K562 (cell line): ENCODE measurements at regions not wholly inside any gene's neighbourhood (a gene's known extent, or its start where the extent isn't known, plus 50 kb on each side); places are given as distances from the start of the nearest gene placed in this dataset.

Source experiments
- ATAC-seq: fragments of 200-7000 bp; cut with Tn5 transposase; 3 replicates; pipeline ENCODE4 v1.9.1; 2020; ENCODE audit warnings: moderate library complexity
- BruUV-seq: library from RNA; stranded (reverse); fragments of 400-500 nt; replicated peaks from 2 replicates; lab custom pipeline; 2021; lab: Mats Ljungman, UMichigan
- CTCF ChIA-PET: fragments of 300-600 bp; formaldehyde crosslinking; extraction: SDS; loops from one replicate; lab custom pipeline; 2021; ENCODE audit warnings: low intra/inter-chr PET ratio; lab: Yijun Ruan, JAX
- POLR2A ChIA-PET: fragments of 300-600, 350-650 bp; sonication (Branson Sonifier 250); formaldehyde crosslinking; extraction: SDS; loops from one replicate; lab custom pipeline; 2021; ENCODE audit warnings: antibody characterized with exemption, inconsistent platforms; lab: Yijun Ruan, JAX
- DNase-seq, 4 experiments: peaks; one replicate each; pipeline versions ENCODE4 v3.0.0 to v3.0.0-alpha.2; 2011 to 2018; ENCODE audit warnings: low spot score in 3 of 4, mixed read lengths in 3 of 4; ENCODE audit errors: extremely low read depth in 1 of 4
- FAIRE-seq: peaks from 2 replicates; lab custom pipeline; 2011; peaks lifted over from hg19 to GRCh38; lab: Jason Lieb, UNC
- H2AFZ ChIP-seq: 2 replicates; pipeline ENCODE4 v1.6.0; 2011; ENCODE audit warnings: low read depth, low read length, control low read depth, inconsistent platforms
- H3K27ac ChIP-seq: fragments of 200-600 bp; 3 replicates; pipeline ENCODE4 v1.8.0; 2011; ENCODE audit warnings: low read depth, mild to moderate bottlenecking, control low read depth, inconsistent platforms, low read length, moderate library complexity, mixed read lengths; ENCODE audit errors: extremely low read depth
- H3K27me3 ChIP-seq, 2 experiments: fragments of 300-600 bp in 1 of 2; 2 replicates in 1 of 2; 3 replicates in 1 of 2; pipeline versions ENCODE4 v1.6.0 to v1.8.0; 2011; ENCODE audit warnings: inconsistent platforms in 2 of 2, low read length in 2 of 2, mild to moderate bottlenecking in 1 of 2, mixed read lengths in 1 of 2, moderate library complexity in 1 of 2; ENCODE audit not compliant: control insufficient read depth in 2 of 2, insufficient read depth in 2 of 2
- H3K36me3 ChIP-seq: fragments of 300-600 bp; 3 replicates; pipeline ENCODE4 v1.8.0; 2011; ENCODE audit warnings: mild to moderate bottlenecking, low read length, inconsistent platforms; ENCODE audit not compliant: control insufficient read depth, insufficient read depth
- H3K4me1 ChIP-seq, 2 experiments: fragments of 200-600 bp in 1 of 2; replicated peaks in 1 of 2; 2 replicates in 1 of 2; 3 replicates in 1 of 2; pipeline versions ENCODE4 v1.5.1 to v1.8.0; 2011; ENCODE audit warnings: inconsistent platforms in 2 of 2, low read length in 2 of 2, mild to moderate bottlenecking in 1 of 2, mixed read lengths in 1 of 2, moderate library complexity in 1 of 2; ENCODE audit not compliant: control insufficient read depth in 2 of 2, insufficient read depth in 2 of 2
- H3K4me2 ChIP-seq: 2 replicates; pipeline ENCODE4 v1.6.1; 2011; ENCODE audit warnings: low read length, control low read depth, inconsistent platforms, mixed read lengths; ENCODE audit not compliant: insufficient read depth
- H3K4me3 ChIP-seq: fragments of 200-600 bp; sonication (generic), shearing (Covaris generic); 2 replicates; pipeline ENCODE4 v1.5.1; 2016; ENCODE audit warnings: control low read depth, inconsistent platforms
- H3K79me2 ChIP-seq: fragments of 200-600 bp; 3 replicates; pipeline ENCODE4 v1.8.0; 2011; ENCODE audit warnings: low read length, inconsistent platforms; ENCODE audit not compliant: control insufficient read depth, insufficient read depth
- H3K9ac ChIP-seq, 2 experiments: 2 replicates each; pipeline versions ENCODE4 v1.6.0 to v1.6.1; 2011; ENCODE audit warnings: low read depth in 2 of 2, low read length in 2 of 2, control low read depth in 1 of 2, inconsistent platforms in 1 of 2, mild to moderate bottlenecking in 1 of 2, mixed read lengths in 1 of 2; ENCODE audit not compliant: insufficient read depth in 1 of 2
- H3K9me1 ChIP-seq: one replicate; pipeline ENCODE4 v1.6.0; 2011; ENCODE audit warnings: inconsistent platforms, mild to moderate bottlenecking, low read length, moderate library complexity; ENCODE audit not compliant: control insufficient read depth, insufficient read depth
- H3K9me3 ChIP-seq: replicated peaks from 2 replicates; pipeline ENCODE4 v1.5.1; 2011; ENCODE audit warnings: low read depth, low read length, inconsistent platforms; ENCODE audit not compliant: control insufficient read depth, insufficient read depth
- H4K20me1 ChIP-seq: replicated peaks from 2 replicates; pipeline ENCODE4 v1.6.1; 2011; ENCODE audit warnings: low read length, inconsistent platforms, mixed read lengths; ENCODE audit not compliant: control insufficient read depth, insufficient read depth
- CBFB ChIP-seq: sonication (generic); formaldehyde crosslinking; IDR thresholded peaks from 2 replicates; pipeline ENCODE4 v1.4.0; 2020; ENCODE audit warnings: mild to moderate bottlenecking, missing genetic modification reagents
- CCNT2 ChIP-seq: IDR thresholded peaks from 2 replicates; pipeline ENCODE4 v1.6.1; 2011; ENCODE audit warnings: borderline replicate concordance, low read depth, mild to moderate bottlenecking, moderate library complexity, mixed read lengths, low read length; ENCODE audit not compliant: insufficient read length; ENCODE audit errors: extremely low read depth
- CEBPG ChIP-seq, 3 experiments: fragments of 200-800 bp in 1 of 3; sonication (Bioruptor generic) in 1 of 3; sonication (generic) in 1 of 3; formaldehyde crosslinking in 1 of 3; IDR thresholded peaks in 2 of 3; conservative IDR thresholded peaks in 1 of 3; 2 replicates each; pipeline versions ENCODE4 v1.6.1 to v1.8.0; 2016 to 2022; ENCODE audit warnings: missing compliant biosample characterization in 2 of 3, missing genetic modification characterization in 2 of 3, mild to moderate bottlenecking in 1 of 3, missing genetic modification reagents in 1 of 3
- GABPB2 ChIP-seq: fragments of 250-450 bp; sonication (Bioruptor Pico); conservative IDR thresholded peaks from 2 replicates; pipeline ENCODE4 v1.5.1; 2021; ENCODE audit warnings: mild to moderate bottlenecking
- HSF4 ChIP-seq: fragments of 250-450 bp; sonication (Bioruptor Pico); IDR thresholded peaks from 2 replicates; pipeline ENCODE4 v2.1.2; 2022; ENCODE audit warnings: mild to moderate bottlenecking, moderate library complexity, borderline replicate concordance
- ILF3 ChIP-seq: fragments of 450-650 bp; IDR thresholded peaks from 2 replicates; pipeline ENCODE4 v1.6.1; 2018; ENCODE audit warnings: antibody characterized with exemption, mild to moderate bottlenecking, moderate library complexity, borderline replicate concordance
- MAZ ChIP-seq, 2 experiments: fragments of 450-650 bp in 1 of 2; sonication (generic) in 1 of 2; formaldehyde crosslinking; IDR thresholded peaks in 1 of 2; conservative IDR thresholded peaks in 1 of 2; 2 replicates each; pipeline versions ENCODE4 v1.4.0 to v1.5.0; 2020; ENCODE audit warnings: mild to moderate bottlenecking in 1 of 2, missing genetic modification reagents in 1 of 2
- MEF2D ChIP-seq: conservative IDR thresholded peaks from 2 replicates; pipeline ENCODE4 v1.6.1; 2016; ENCODE audit warnings: low read depth, missing genetic modification characterization, missing compliant biosample characterization
- SRSF3 ChIP-seq: fragments of 200-400 bp; formaldehyde crosslinking; IDR thresholded peaks from 2 replicates; pipeline ENCODE4 v1.6.1; 2016; ENCODE audit warnings: mild to moderate bottlenecking, low read length, moderate library complexity; ENCODE audit not compliant: insufficient read depth
- STAT5B ChIP-seq: fragments of 250-450 bp; sonication (Bioruptor Pico); IDR thresholded peaks from 2 replicates; pipeline ENCODE4 v1.8.0; 2021; ENCODE audit warnings: mild to moderate bottlenecking, inconsistent platforms
- TAF15 ChIP-seq: fragments of 200-400 bp; formaldehyde crosslinking; IDR thresholded peaks from 2 replicates; pipeline ENCODE4 v1.6.1; 2017; ENCODE audit warnings: mild to moderate bottlenecking, low read depth, low read length, moderate library complexity
- TAF7 ChIP-seq: fragments of 450-650 bp; IDR thresholded peaks from 2 replicates; pipeline ENCODE4 v1.6.1; 2016; ENCODE audit warnings: missing genetic modification characterization, missing compliant biosample characterization
- ZNF224 ChIP-seq: sonication (generic); formaldehyde crosslinking; IDR thresholded peaks from 2 replicates; pipeline ENCODE4 v1.8.0; 2022; ENCODE audit warnings: mild to moderate bottlenecking, missing genetic modification reagents
- ZNF384 ChIP-seq: IDR thresholded peaks from 2 replicates; pipeline ENCODE4 v1.6.1; 2012; ENCODE audit warnings: low read depth, low read length, improper control_type of control experiment
- WGBS: fragments of 100-300 bp; shearing (Covaris generic); methylation state at CpG from one replicate; pipeline ENCODE4 v1.1.6; 2016; ENCODE audit warnings: low coverage, mixed read lengths; ENCODE audit not compliant: insufficient coverage; ENCODE audit errors: missing lambda C conversion rate; 5-methylcytosine and 5-hydroxymethylcytosine counted together
- in situ Hi-C: fragments of 300-500 bp; cut with MboI; formaldehyde crosslinking; loops from 4 replicates; pipeline ENCODE4 v1.15.0; 2018; ENCODE audit warnings: inconsistent platforms, mixed read lengths
- intact Hi-C: fragments of 100-400 bp; cut with micrococcal nuclease; formaldehyde crosslinking; loops from 2 replicates; pipeline ENCODE4 v1.14.2; 2022
- TF ChIP-seq, protein P1 (sequence below): IDR thresholded peaks from 2 replicates; pipeline ENCODE4 v1.6.1; 2012; ENCODE audit warnings: low read depth, low read length, improper control_type of control experiment, borderline replicate concordance

DNA sequence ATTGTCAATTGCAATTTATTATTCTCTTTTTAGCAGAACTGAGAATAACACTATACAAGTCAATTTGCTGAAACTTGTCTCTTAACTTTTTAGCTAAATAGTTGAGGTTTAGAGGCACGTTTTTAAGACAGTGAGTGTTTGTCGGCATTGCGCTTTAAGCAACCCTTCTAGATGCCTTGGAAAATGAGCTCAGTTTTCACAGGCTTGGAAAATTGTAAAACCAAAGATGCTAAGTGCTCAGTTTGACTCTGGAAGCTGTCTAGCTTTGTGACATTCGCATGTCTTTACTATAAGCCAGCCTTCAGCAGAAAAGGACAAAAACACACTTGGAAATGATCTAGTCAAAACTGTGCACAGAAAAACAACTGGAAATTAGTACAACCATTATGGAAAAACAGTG lies 500.4 kb downstream of the NEBL start:
- no peak overlapping the region for H3K27ac ChIP-seq
- intact Hi-C loops = no loop called here
- no peak overlapping the region for H3K4me3 ChIP-seq
- no peak overlapping the region for H3K9ac ChIP-seq
- TF ChIP-seq TAF15 = no peak
- no peak for TF ChIP-seq TAF7 (tag)
- TF ChIP-seq SRSF3 = no peak
- TF ChIP-seq HSF4 = no peak
- TF ChIP-seq ZNF384 = no peak
- no peak for TF ChIP-seq ZNF224 (CRISPR knock-in tag)
- TF ChIP-seq MEF2D (tag) = no peak
- TF ChIP-seq ILF3 = no peak
- TF ChIP-seq MAZ (CRISPR knock-in tag; conservative IDR thresholded peaks at IDR 0.05 in 1 of 2, IDR thresholded peaks at IDR 0.05 in 1 of 2) = no peak
- TF ChIP-seq STAT5B (CRISPR knock-in tag) = no peak
- TF ChIP-seq, protein P1, sequence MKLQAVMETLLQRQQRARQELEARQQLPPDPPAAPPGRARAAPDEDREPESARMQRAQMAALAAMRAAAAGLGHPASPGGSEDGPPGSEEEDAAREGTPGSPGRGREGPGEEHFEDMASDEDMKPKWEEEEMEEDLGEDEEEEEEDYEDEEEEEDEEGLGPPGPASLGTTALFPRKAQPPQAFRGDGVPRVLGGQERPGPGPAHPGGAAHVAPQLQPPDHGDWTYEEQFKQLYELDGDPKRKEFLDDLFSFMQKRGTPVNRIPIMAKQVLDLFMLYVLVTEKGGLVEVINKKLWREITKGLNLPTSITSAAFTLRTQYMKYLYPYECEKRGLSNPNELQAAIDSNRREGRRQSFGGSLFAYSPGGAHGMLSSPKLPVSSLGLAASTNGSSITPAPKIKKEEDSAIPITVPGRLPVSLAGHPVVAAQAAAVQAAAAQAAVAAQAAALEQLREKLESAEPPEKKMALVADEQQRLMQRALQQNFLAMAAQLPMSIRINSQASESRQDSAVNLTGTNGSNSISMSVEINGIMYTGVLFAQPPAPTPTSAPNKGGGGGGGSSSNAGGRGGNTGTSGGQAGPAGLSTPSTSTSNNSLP = no peak
- TF ChIP-seq CBFB (CRISPR knock-in tag) = no peak
- no peak for TF ChIP-seq GABPB2 (CRISPR knock-in tag)
- TF ChIP-seq CEBPG (CRISPR knock-in tag; IDR thresholded peaks at IDR 0.05) = no peak
- TF ChIP-seq CEBPG (tag; conservative IDR thresholded peaks at IDR 0.05 in 1 of 2, IDR thresholded peaks at IDR 0.05 in 1 of 2) = no peak
- no peak for TF ChIP-seq CCNT2
- TF ChIP-seq, all 486 proteins: peak for 0
- H3K36me3 ChIP-seq = no peaks in the 10 kb centered on the region
- H3K79me2 ChIP-seq = no peaks in the 10 kb centered on the region
- no TSS peak for BruUV-seq
- no peak overlapping the region for H2AFZ ChIP-seq
- no peaks in the 10 kb centered on the region for H3K4me1 ChIP-seq
- WGBS = 0% methylated on average over 4 of the region's 4 CpGs
- no peaks in the 10 kb centered on the region for H3K27me3 ChIP-seq
- DNase-seq = no peak
- no peaks in the 10 kb centered on the region for H4K20me1 ChIP-seq
- no peaks in the 10 kb centered on the region for H3K9me1 ChIP-seq
- in situ Hi-C loops = no loop called here
- ATAC-seq = no peak
- no peak for FAIRE-seq
- POLR2A ChIA-PET = no interaction called here
- CTCF ChIA-PET = no interaction called here
- no peaks in the 10 kb centered on the region for H3K9me3 ChIP-seq
- no peak overlapping the region for H3K4me2 ChIP-seq
